Lower leg skin (tissue), 3 donors: ENCODE measurements at regions not wholly inside any gene's neighbourhood (a gene's known extent, or its start where the extent isn't known, plus 50 kb on each side); places are given as distances from the start of the nearest gene placed in this dataset.

Experiments
- CTCF ChIP-seq, 3 donors: fragments of 450-650 bp; IDR thresholded peaks; one replicate each; pipeline ENCODE4 v1.5.1; 2016; ENCODE audit warnings: antibody characterized with exemption in 3 of 3, mild to moderate bottlenecking in 3 of 3, moderate library complexity in 2 of 3
- POLR2A ChIP-seq, 2 donors: fragments of 450-650 bp; IDR thresholded peaks; one replicate each; pipeline ENCODE4 v1.6.1; 2016 to 2017; ENCODE audit warnings: antibody characterized with exemption in 2 of 2, mild to moderate bottlenecking in 1 of 2, moderate library complexity in 1 of 2

- TF ChIP-seq CTCF (IDR thresholded peaks at IDR 0.05) (no peak), POLR2A (IDR thresholded peaks at IDR 0.05) (no peak)
Measured at GRCh38 chr19:28345811-28346210, 867.1 kb downstream of the UQCRFS1 start.
